HG03460 (cell line): ENCODE measurements at regions not wholly inside any gene's neighbourhood (a gene's known extent, or its start where the extent isn't known, plus 50 kb on each side); places are given as distances from the start of the nearest gene placed in this dataset.

Experiments used
- ATAC-seq: cut with Tn5 transposase; IDR thresholded peaks from one replicate; pipeline ENCODE4 v1.9.1; 2021; ENCODE audit not compliant: unreplicated experiment

GRCh38 chr2:7666596-7667259, 749.5 kb downstream of the RNF144A start:
- ATAC-seq, result no peak

GRCh38 chr2:7667260-7667757, 750.1 kb downstream of the RNF144A start:
- ATAC-seq, result no peak

GRCh38 chr2:7670905-7671641, 753.9 kb downstream of the RNF144A start:
- no peak for ATAC-seq

GRCh38 chr2:7672027-7672684, 754.9 kb downstream of the RNF144A start:
- ATAC-seq, result no peak

- ATAC-seq, result no peak
These were observed 755.5 kb downstream of the RNF144A start for GRCh38 chr2:7672685-7673071.

- ATAC-seq, result no peak
These were observed 755.9 kb downstream of the RNF144A start for GRCh38 chr2:7673101-7673500.

- no peak for ATAC-seq
These were observed 756.6 kb downstream of the RNF144A start for GRCh38 chr2:7673853-7674252.

GRCh38 chr2:7674606-7675005, 757.4 kb downstream of the RNF144A start:
- no peak for ATAC-seq

GRCh38 chr2:7676714-7677113, 759.5 kb downstream of the RNF144A start:
- no peak for ATAC-seq

- ATAC-seq, result no peak
These were observed 764.8 kb downstream of the RNF144A start for GRCh38 chr2:7681881-7682461.

- no peak for ATAC-seq
These were observed 766.0 kb downstream of the RNF144A start for GRCh38 chr2:7683196-7683595.

GRCh38 chr2:7683708-7684107, 766.5 kb downstream of the RNF144A start:
- no peak for ATAC-seq

- no peak for ATAC-seq
These were observed 768.3 kb downstream of the RNF144A start for GRCh38 chr2:7685342-7686015.

GRCh38 chr2:7686016-7686385, 768.8 kb downstream of the RNF144A start:
- no peak for ATAC-seq

GRCh38 chr2:7691961-7692656, 774.9 kb downstream of the RNF144A start:
- ATAC-seq, result no peak

- ATAC-seq, result no peak
These were observed 775.5 kb downstream of the RNF144A start for GRCh38 chr2:7692657-7693161.

GRCh38 chr2:7693246-7694075, 776.2 kb downstream of the RNF144A start:
- no peak for ATAC-seq

GRCh38 chr2:7694076-7694985, 777.1 kb downstream of the RNF144A start:
- ATAC-seq, result no peak
